EH (cell line): ENCODE measurements at regions not wholly inside any gene's neighbourhood (a gene's known extent, or its start where the extent isn't known, plus 50 kb on each side); places are given as distances from the start of the nearest gene placed in this dataset.

Experiments
- DNase-seq: peaks from one replicate; pipeline ENCODE4 v3.0.0-alpha.2; 2015; ENCODE audit warnings: low read depth

GRCh38 chr3:106699122-106699521 is 678.1 kb upstream of the CCDC54 start:
- no peak for DNase-seq

- no peak for DNase-seq
Measured at GRCh38 chr3:106700981-106701380, 676.3 kb upstream of the CCDC54 start.

DNA sequence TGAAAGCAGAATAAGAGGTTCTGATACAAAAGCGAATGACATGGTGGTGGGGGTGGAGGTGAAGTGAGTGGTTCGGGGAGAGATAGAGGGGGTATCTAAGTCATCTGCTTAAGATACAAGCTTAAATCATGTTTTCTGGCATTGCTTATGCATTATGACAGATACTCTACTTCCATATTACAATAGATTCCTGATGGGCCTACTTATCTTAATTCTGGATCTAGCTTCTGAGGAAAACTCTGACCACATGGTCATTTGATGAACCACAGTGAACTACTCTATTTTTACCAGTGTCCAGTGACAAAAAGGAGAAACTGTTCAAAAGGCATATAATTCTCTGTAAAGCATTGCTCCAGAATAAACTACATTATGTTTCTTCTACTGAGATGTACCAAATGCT is 673.7 kb upstream of the CCDC54 start:
- DNase-seq, result no peak

DNA sequence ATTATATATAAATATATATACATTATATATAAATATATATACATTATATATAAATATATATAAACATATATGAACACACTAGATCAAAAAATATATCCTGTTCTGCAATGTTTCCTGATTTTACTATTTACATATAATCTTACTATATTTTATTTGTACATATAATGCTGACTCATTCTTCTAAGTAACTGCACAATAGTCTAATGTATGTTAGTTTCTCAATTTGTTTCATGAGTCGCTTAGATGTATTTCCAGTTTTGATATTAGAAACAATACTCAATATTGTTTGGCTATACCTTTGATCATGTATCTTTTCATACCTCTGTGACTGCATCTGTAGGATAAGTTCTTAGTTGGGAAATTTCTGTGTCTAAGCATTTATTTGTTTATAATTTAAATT is 669.9 kb upstream of the CCDC54 start:
- DNase-seq, result no peak

DNA sequence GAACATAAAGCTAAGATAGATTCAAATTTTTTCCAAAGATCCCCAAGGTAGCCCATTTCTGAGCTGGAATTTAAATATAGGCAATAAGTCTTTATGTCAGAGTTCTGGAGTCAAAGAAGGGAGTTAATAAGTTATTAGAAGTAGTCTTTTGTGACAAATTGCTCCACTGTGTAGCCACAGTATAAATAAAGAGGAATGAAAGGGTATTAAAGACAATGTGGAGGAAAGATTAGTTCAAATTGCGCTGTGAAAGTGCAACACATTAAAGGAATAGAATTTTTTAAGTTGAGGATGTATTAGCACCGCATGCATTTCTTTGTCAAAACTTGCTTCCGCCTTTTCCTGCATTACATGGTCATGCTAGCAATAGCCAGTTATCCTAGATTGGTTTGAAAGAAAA is 666.6 kb upstream of the CCDC54 start:
- no peak for DNase-seq

- DNase-seq, result peak; percentile 82
Measured at GRCh38 chr3:106711650-106712049, 665.6 kb upstream of the CCDC54 start.

- no peak for DNase-seq
Measured at GRCh38 chr3:106714400-106714799, 662.8 kb upstream of the CCDC54 start.

GRCh38 chr3:106715286-106715685 is 662.0 kb upstream of the CCDC54 start:
- peak; percentile 31 for DNase-seq

- no peak for DNase-seq
Measured at GRCh38 chr3:106717178-106717780, 660.0 kb upstream of the CCDC54 start.

DNA sequence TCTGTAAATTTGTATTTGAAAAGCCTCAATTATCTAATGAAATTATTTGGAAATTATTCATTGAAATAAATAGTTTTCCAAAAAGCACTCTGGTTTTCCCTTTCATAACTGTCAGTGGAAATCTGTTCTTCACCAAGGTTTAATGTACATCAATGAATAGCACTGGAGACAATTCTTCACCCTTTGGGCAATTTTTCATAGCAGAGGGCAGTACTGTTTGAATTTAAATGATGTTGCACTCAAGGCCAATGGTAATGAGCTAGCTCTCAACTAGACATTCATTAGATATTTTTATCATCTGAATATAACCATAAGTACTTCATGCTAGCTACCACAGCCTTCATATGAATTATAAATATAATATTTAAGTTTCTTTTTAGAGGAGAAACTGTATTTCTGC is 658.2 kb upstream of the CCDC54 start:
- DNase-seq, result no peak

DNA sequence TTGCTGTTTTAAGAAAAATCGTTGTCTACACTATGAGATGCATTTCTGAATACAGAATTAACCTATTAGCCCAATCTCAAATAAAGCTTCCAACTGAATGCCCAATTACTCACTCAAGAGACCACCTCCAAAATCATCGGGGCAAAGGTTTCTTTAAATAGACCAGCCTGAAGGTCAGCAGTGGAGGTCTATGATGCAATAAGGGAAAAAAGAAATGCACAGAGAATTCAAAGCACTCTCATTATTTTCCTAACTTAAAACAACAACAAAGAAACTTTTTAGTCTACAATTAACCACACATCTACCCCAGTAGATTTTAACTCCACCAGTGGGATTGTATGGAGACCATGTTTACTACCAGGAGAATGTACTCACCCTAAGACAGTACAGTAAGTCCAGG is 657.7 kb upstream of the CCDC54 start:
- peak; percentile 12 for DNase-seq

DNA sequence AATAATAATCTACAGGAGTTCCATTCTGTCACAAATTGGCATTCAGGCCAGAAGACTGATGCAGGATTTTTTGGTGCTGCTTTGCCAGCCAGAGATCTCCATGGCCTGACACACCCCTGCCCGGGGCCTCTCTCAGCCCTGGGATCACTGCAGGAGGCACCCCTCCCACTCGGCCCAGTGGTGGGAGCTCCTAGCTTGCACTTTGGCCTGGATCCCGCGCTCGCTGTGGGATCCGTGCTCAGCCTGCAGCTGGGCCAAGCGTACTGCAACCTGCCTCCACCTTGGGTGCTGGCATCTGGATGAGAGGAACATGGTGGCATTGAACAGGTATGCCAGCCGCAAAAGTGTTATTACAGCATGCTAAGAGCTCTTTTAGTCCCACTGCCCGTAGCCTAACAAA is 656.7 kb upstream of the CCDC54 start:
- DNase-seq, result no peak

DNA sequence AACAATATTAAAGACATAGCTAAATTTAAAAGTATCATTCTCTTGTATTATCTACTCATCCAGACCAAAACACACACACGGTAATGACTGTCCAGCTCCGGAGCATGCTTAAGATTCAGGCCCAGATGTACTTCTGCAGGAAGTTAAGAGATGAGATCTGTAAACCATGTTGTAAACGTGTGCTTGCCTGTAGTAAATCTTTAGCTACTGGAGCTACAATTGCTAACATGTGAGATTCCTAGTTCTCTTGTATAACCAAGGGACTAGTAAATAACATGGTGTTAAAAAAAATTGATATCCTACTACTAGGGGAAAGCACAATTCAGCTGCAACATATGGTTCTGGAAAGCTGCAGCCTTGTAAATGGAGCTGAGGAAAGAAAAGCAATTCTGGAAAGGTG is 651.7 kb upstream of the CCDC54 start:
- DNase-seq, result peak; percentile 19

DNA sequence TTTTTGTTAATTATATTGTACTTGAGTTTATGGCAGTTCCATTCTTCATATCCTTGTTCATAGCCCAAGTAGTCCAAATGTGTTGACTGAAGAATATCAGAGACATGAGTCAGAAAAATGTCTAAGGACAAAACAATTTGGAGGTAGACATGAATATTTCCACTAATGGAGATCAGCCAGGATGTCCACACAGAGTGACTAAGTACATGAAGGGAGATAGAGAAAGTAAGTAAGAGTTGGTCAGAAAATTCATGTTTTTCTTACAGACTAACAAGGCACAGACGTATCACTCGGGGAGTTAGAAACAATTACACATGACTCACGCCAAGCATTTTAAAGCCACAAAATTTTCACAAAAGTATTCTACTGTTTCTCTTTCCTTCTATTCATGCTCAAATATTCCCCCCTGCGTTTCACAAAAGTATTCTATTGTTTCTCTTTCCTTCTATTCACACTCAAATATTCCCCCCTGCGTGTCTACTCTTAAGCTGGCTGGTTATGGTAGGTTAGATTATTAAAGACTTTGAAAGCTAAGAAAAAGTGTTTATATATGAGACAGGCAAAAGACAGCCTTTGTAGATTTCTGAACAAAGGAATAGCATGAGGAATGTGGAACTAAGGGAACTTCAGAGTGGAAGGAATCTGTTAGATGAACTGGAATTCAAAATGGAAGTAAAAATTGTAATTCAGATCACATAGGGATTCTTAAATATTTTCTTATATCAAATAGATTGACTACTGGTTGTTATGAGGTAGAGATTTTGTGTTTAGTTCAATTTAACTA is 648.7 kb upstream of the CCDC54 start:
- peak; percentile 99 for DNase-seq

GRCh38 chr3:106729481-106729880 is 647.8 kb upstream of the CCDC54 start:
- no peak for DNase-seq

DNA sequence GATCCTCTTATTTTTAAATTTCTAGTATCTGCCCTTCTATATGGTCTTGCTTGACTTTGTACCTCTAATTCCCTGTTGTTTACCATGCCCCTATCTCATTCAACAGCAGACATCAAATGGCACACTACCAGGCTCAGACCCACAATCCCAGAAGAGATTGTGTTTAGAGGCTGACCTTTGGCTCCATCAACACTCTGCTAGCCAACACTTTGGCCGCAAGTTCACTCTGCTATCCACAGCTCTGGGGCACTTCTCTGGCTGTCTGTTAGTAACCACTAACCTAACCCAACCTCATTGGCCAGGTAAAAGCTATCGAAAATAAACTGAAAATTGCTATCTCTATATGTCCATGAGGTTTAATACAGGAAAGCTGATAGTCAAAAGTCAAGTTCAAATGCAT is 646.0 kb upstream of the CCDC54 start:
- no peak for DNase-seq

GRCh38 chr3:106734712-106735111 is 642.5 kb upstream of the CCDC54 start:
- DNase-seq, result no peak

GRCh38 chr3:106737265-106737664 is 640.0 kb upstream of the CCDC54 start:
- DNase-seq, result no peak

- DNase-seq, result no peak
Measured at GRCh38 chr3:106740116-106740515, 637.1 kb upstream of the CCDC54 start.

DNA sequence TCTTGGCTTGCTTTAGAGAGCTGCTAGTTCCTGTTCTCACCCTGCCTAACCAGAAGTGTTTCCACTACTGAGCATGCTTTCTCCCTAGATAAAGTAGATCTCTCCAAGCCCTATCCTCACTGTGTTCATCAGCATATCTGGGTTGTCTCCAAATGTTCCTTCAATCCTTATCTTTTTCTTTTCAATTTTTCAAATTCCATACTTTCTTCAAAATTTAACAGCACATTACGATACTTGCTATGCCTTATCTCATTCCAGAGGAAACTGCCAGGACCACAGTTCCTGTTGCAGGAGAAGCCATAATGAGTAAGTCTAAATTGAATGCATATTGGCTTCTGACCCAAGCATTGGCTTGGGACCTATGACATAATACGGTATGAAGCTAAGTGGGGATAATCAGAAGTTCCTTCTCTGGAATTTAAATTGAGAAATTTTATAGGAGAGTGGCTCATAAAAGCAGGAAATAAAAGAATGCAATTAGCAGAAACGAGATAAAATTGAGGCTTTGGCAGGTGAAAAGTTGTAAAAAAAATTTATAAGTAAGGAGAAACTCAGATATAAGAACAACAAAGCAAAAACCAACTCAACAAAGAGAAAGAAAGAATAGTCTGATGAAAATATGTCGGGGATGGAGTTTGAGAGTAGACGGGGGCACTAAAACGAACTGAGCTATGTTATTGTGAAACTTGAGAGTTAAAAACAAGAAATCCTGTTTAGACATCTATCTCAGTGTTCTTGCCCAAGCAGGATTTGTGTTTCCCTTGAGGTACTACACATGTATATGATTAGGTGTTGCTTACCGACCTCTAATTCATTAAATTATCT is 631.7 kb upstream of the CCDC54 start:
- DNase-seq, result peak; percentile 85

DNA sequence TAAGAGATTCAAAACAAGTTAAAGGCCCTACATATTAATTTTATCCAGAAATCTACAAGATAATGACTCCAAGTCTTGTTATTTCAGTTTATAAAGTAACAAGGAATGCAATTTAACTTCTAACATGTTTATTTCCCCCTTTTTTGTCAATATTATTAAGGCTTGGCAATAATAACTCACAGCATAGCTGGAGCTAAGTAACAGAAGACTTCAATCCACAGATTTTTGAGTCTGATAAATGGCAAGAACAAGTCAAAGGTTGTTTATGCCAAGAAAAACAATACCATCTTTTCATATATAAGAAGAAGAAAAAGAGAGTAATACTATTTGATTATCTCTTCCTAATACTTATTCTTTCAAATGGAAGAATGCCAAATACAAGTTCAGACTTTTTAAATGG is 631.0 kb upstream of the CCDC54 start:
- DNase-seq, result no peak

DNA sequence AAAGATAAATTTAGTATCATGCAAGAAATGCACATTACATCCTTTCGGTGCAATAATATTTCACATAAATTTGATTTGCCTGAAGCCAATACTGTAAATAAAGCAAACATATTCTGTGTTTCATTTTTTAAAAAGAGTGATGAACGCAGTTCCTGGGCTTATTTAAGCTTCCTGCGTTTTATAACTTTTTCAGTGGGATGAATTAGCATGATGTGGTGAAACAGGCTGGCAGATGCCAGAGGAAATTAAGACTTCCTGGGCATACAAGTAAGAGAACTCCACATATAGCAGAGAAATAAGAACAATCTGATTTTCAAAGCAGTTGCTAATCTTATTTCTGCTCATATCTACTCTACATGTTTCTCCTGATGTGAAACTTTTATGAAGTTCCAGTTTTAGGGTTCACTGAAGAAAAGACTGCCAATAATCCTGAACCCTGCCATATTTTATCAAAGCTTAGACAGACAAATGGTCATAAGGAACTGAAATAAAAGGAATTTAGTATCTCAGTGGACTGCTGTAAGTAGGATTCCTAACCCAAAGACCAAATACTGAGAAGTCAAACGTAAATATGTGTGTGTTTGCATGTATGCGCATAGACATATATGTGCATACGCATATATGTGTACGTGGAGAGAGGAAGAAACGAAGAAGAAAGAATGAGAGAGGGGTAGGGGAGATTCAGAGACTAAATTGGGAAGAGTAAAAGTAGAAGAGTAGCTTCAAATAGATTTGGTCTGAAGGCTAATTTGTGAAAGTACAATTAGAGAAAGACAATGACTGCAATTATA is 628.6 kb upstream of the CCDC54 start:
- DNase-seq, result no peak
